ENCODE measurements at regions not wholly inside any gene's neighbourhood (a gene's known extent, or its start where the extent isn't known, plus 50 kb on each side); places are given as distances from the start of the nearest gene placed in this dataset.

DNA sequence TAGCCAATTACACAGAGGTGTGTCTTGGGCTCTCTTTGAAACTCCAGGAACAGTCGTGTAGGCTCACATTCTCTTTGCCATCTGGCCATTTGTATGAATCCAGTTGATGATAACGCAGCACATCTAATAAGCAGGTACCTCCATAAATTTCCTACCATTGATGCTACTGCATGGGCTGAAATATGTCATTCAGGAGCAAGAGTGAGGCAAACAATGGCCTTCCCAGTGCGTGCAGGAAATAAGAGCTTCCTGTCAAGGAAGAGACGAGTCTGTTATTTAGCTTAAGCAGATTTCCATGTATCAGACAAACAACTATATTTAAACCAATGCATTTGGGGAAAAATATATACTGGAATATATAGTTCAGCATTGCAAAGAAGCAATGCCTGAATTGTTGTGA lies 102.1 kb upstream of the MXRA5 start:
- BruUV-seq (replicated peaks) = no TSS peak
- CTCF ChIA-PET (ENCODE audit: unreplicated experiment) = no interaction called here

DNA sequence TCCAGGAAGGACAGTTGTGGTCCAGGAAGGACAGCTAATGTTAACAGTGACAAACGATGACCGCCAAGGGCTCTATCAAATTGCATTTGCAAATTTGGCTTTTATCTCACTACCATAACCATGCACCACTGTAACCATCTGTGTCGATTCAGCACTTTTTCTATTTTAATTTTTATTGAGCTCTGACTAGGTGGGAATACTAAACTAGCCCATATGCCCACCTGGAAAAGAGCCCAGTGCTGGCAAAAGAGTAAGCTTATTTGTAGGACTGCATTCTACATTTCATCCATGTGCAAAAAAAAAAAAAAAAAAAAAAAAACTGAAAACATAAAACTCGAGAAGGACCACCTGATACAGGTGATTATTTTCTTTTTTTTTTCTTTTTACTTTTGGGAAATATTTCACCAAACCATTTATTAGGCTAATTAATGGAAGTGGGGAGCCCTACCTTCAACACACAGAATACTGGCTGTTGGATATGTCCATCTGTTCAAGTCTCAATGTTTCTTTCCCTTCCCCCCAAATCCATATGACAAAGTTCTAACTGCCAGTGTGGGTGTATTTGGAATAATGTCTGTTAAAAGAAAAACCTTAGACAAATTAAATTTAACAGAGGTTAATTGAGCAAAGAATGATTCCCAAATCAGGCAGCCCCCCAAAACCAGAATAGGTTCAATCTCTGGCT lies 99.5 kb upstream of the MXRA5 start:
- Histone ChIP-seq H3K36me3 (ENCODE audit: insufficient read depth, low read length) (no peaks in the 10 kb centered on the region), H4K20me1 (ENCODE audit: insufficient read depth, low read length) (no peaks in the 10 kb centered on the region), H3K4me1 (ENCODE audit: insufficient read depth, low read length, poor library complexity, severe bottlenecking) (no peaks in the 10 kb centered on the region), H2AFZ (ENCODE audit: low read length) (no peak overlapping the region), H3K9me2 (ENCODE audit: insufficient read depth, low read length) (no peaks in the 10 kb centered on the region), H3K27ac (ENCODE audit: low read depth, low read length, poor library complexity, severe bottlenecking) (no peak overlapping the region), H3K4me2 (ENCODE audit: low read length) (no peak overlapping the region), H3K4me3 (ENCODE audit: low read depth, low read length, poor library complexity, severe bottlenecking) (no peak overlapping the region), H3K79me2 (ENCODE audit: insufficient read depth, low read depth, low read length) (no peaks in the 10 kb centered on the region), H3K9me3 (ENCODE audit: low read length) (no peaks in the 10 kb centered on the region)
- no TSS peak for BruUV-seq (replicated peaks)
- intact Hi-C loops (cut with micrococcal nuclease; ENCODE audit: unreplicated experiment) = no loop called here
- POLR2A ChIA-PET = no interaction called here
- TF ChIP-seq, protein P1, sequence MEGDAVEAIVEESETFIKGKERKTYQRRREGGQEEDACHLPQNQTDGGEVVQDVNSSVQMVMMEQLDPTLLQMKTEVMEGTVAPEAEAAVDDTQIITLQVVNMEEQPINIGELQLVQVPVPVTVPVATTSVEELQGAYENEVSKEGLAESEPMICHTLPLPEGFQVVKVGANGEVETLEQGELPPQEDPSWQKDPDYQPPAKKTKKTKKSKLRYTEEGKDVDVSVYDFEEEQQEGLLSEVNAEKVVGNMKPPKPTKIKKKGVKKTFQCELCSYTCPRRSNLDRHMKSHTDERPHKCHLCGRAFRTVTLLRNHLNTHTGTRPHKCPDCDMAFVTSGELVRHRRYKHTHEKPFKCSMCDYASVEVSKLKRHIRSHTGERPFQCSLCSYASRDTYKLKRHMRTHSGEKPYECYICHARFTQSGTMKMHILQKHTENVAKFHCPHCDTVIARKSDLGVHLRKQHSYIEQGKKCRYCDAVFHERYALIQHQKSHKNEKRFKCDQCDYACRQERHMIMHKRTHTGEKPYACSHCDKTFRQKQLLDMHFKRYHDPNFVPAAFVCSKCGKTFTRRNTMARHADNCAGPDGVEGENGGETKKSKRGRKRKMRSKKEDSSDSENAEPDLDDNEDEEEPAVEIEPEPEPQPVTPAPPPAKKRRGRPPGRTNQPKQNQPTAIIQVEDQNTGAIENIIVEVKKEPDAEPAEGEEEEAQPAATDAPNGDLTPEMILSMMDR (conservative IDR thresholded peaks at IDR 0.05; ENCODE audit: low read length) = no peak
- no peak for TF ChIP-seq EZH2phosphoT487 (IDR thresholded peaks at IDR 0.05; ENCODE audit: borderline replicate concordance, low read depth, low read length)
- DNase-seq (ENCODE audit: low spot score) = no peak
- CTCF ChIA-PET (ENCODE audit: unreplicated experiment) = no interaction called here

More for the DNA sequence above, 102.1 kb upstream of the MXRA5 start:
- Histone ChIP-seq H3K4me1 (ENCODE audit: insufficient read depth, low read length, poor library complexity, severe bottlenecking) (no peaks in the 10 kb centered on the region), H2AFZ (ENCODE audit: low read length) (no peak overlapping the region), H3K4me2 (ENCODE audit: low read length) (no peak overlapping the region), H3K27ac (ENCODE audit: low read depth, low read length, poor library complexity, severe bottlenecking) (no peak overlapping the region), H3K36me3 (ENCODE audit: insufficient read depth, low read length) (no peaks in the 10 kb centered on the region), H3K9me2 (ENCODE audit: insufficient read depth, low read length) (no peaks in the 10 kb centered on the region), H3K79me2 (ENCODE audit: insufficient read depth, low read depth, low read length) (no peaks in the 10 kb centered on the region), H3K4me3 (ENCODE audit: low read depth, low read length, poor library complexity, severe bottlenecking) (no peak overlapping the region), H3K9me3 (ENCODE audit: low read length) (no peaks in the 10 kb centered on the region), H4K20me1 (ENCODE audit: insufficient read depth, low read length) (no peaks in the 10 kb centered on the region)
- DNase-seq (ENCODE audit: low spot score) = no peak
- POLR2A ChIA-PET = no interaction called here
- TF ChIP-seq, protein P1 (conservative IDR thresholded peaks at IDR 0.05; ENCODE audit: low read length) = no peak
- no peak for TF ChIP-seq EZH2phosphoT487 (IDR thresholded peaks at IDR 0.05; ENCODE audit: borderline replicate concordance, low read depth, low read length)
- intact Hi-C loops (cut with micrococcal nuclease; ENCODE audit: unreplicated experiment) = no loop called here

DNA sequence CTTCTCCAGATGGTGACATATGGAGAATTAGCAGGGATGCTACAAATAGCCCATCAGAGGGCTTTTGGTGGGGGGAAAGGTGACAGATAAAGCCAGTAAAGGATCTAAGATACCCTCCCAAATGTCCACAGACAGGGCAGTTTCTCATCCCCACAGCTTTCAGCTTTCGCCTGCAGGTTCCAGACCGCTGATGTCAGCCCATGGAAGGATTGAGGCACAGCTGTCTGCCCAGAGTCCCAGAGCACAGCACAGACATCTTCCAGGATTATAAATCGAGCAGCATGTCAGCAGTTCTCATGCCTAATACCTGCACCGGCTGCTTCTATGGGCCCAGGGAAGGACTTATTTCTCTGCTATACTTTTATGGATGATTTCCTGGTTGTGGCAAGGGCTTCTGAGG lies 96.7 kb upstream of the MXRA5 start:
- TF ChIP-seq, protein P1 (conservative IDR thresholded peaks at IDR 0.05; ENCODE audit: low read length) = no peak
- TF ChIP-seq EZH2phosphoT487 (IDR thresholded peaks at IDR 0.05; ENCODE audit: borderline replicate concordance, low read depth, low read length) = no peak
- Histone ChIP-seq H3K27ac (ENCODE audit: low read depth, low read length, poor library complexity, severe bottlenecking) (no peak overlapping the region), H3K9me3 (ENCODE audit: low read length) (no peaks in the 10 kb centered on the region), H3K4me1 (ENCODE audit: insufficient read depth, low read length, poor library complexity, severe bottlenecking) (no peaks in the 10 kb centered on the region), H4K20me1 (ENCODE audit: insufficient read depth, low read length) (no peaks in the 10 kb centered on the region), H3K4me2 (ENCODE audit: low read length) (no peak overlapping the region), H3K9me2 (ENCODE audit: insufficient read depth, low read length) (no peaks in the 10 kb centered on the region), H3K79me2 (ENCODE audit: insufficient read depth, low read depth, low read length) (no peaks in the 10 kb centered on the region), H2AFZ (ENCODE audit: low read length) (no peak overlapping the region), H3K4me3 (ENCODE audit: low read depth, low read length, poor library complexity, severe bottlenecking) (no peak overlapping the region), H3K36me3 (ENCODE audit: insufficient read depth, low read length) (no peaks in the 10 kb centered on the region)
- POLR2A ChIA-PET = interaction anchor here (0.9 kb wide), 1 partner anchor 9 kb away, joined by 3 read pairs; no protein-coding TSS in a partner anchor
- CTCF ChIA-PET (ENCODE audit: unreplicated experiment) = no interaction called here
- no peak for DNase-seq (ENCODE audit: low spot score)
- intact Hi-C loops (cut with micrococcal nuclease; ENCODE audit: unreplicated experiment) = no loop called here
- no TSS peak for BruUV-seq (replicated peaks)

All from OCI-LY7 (cell line).